GM12878 (cell line): ENCODE measurements at regions not wholly inside any gene's neighbourhood (a gene's known extent, or its start where the extent isn't known, plus 50 kb on each side); places are given as distances from the start of the nearest gene placed in this dataset.

ENCODE experiments used
- ATAC-seq: fragments of 200-7000 bp; cut with Tn5 transposase; 3 replicates; pipeline ENCODE4 v1.9.1; 2020; ENCODE audit warnings: mild to moderate bottlenecking, moderate library complexity
- BruUV-seq: library from RNA; stranded (reverse); fragments of 400-500 nt; replicated peaks from 2 replicates; lab custom pipeline; 2021; lab: Mats Ljungman, UMichigan
- CTCF ChIA-PET: fragments of 300-600 bp; sonication (Branson Sonifier 250); formaldehyde crosslinking; extraction: SDS; loops from one replicate; lab custom pipeline; 2021; ENCODE audit warnings: inconsistent platforms; lab: Yijun Ruan, JAX
- POLR2A ChIA-PET: fragments of 350-600 bp; formaldehyde crosslinking; extraction: SDS; loops from one replicate; lab custom pipeline; 2021; ENCODE audit warnings: inconsistent platforms; lab: Charles Lee
- RAD21 ChIA-PET: fragments of 300-600 bp; sonication (Branson Sonifier 250); formaldehyde crosslinking; loops from one replicate; lab custom pipeline; 2023; ENCODE audit warnings: antibody characterized with exemption; ENCODE audit not compliant: unreplicated experiment; lab: Charles Lee
- SMC1A ChIA-PET: fragments of 300-600 bp; sonication (Branson Sonifier 250); formaldehyde crosslinking; loops from one replicate; lab custom pipeline; 2023; ENCODE audit not compliant: unreplicated experiment, uncharacterized antibody; lab: Charles Lee
- DNase-seq: peaks from one replicate; pipeline ENCODE4 v3.0.0-alpha.2; 2011; ENCODE audit warnings: low read depth, low spot score
- FAIRE-seq: peaks from 3 replicates; lab custom pipeline; 2011; peaks lifted over from hg19 to GRCh38; lab: Jason Lieb, UNC
- H2AFZ ChIP-seq: 2 replicates; pipeline ENCODE4 v1.6.0; 2011; ENCODE audit warnings: low read depth, low read length, control low read depth; ENCODE audit not compliant: control insufficient read depth
- H3K27ac ChIP-seq: 2 replicates; pipeline ENCODE4 v1.5.1; 2011; ENCODE audit warnings: control low read depth; ENCODE audit not compliant: control insufficient read depth, insufficient read depth
- H3K27me3 ChIP-seq, 2 experiments: replicated peaks in 1 of 2; 2 replicates each; pipeline versions ENCODE4 v1.6.0 to v1.6.1; 2011; ENCODE audit warnings: low read length in 1 of 2; ENCODE audit not compliant: control insufficient read depth in 2 of 2, insufficient read depth in 2 of 2
- H3K36me3 ChIP-seq, 2 experiments: 2 replicates each; pipeline ENCODE4 v1.5.1; 2011; ENCODE audit warnings: low read length in 1 of 2; ENCODE audit not compliant: control insufficient read depth in 2 of 2, insufficient read depth in 2 of 2
- H3K4me1 ChIP-seq: 2 replicates; pipeline ENCODE4 v1.6.1; 2011; ENCODE audit warnings: mild to moderate bottlenecking, low read length, moderate library complexity, mixed read lengths; ENCODE audit not compliant: control insufficient read depth, insufficient read depth
- H3K4me2 ChIP-seq: 2 replicates; pipeline ENCODE4 v1.6.0; 2011; ENCODE audit warnings: control low read depth; ENCODE audit not compliant: control insufficient read depth, insufficient read depth
- H3K4me3 ChIP-seq: fragments of 200-600 bp; sonication (generic); 2 replicates; pipeline ENCODE4 v1.5.1; 2016
- H3K79me2 ChIP-seq: 2 replicates; pipeline ENCODE4 v1.6.0; 2011; ENCODE audit warnings: low read length; ENCODE audit not compliant: control insufficient read depth, insufficient read depth
- H3K9ac ChIP-seq: 2 replicates; pipeline ENCODE4 v1.8.0; 2011; ENCODE audit warnings: low read length, control low read depth, mixed read lengths; ENCODE audit not compliant: control insufficient read depth, insufficient read depth
- H3K9me3 ChIP-seq: replicated peaks from 3 replicates; pipeline ENCODE4 v1.5.1; 2011; ENCODE audit warnings: mild to moderate bottlenecking, low read length; ENCODE audit not compliant: control insufficient read depth, insufficient read depth
- H4K20me1 ChIP-seq: 2 replicates; pipeline ENCODE4 v1.6.0; 2011; ENCODE audit not compliant: control insufficient read depth, insufficient read depth
- BACH1 ChIP-seq: fragments of 450-650 bp; IDR thresholded peaks from 2 replicates; pipeline ENCODE4 v1.6.1; 2017; ENCODE audit warnings: mild to moderate bottlenecking, borderline replicate concordance
- MEF2B ChIP-seq: fragments of 450-650 bp; IDR thresholded peaks from 2 replicates; pipeline ENCODE4 v1.6.1; 2018; ENCODE audit warnings: mild to moderate bottlenecking, moderate library complexity; ENCODE audit not compliant: partially characterized antibody, poor library complexity, severe bottlenecking
- NFYB ChIP-seq: IDR thresholded peaks from 2 replicates; pipeline ENCODE4 v1.6.1; 2011; ENCODE audit warnings: low read depth, mild to moderate bottlenecking, low read length, improper control_type of control experiment, moderate library complexity; ENCODE audit not compliant: insufficient read depth
- NR2C2 ChIP-seq: IDR thresholded peaks from 2 replicates; pipeline ENCODE4 v1.6.1; 2011; ENCODE audit warnings: borderline replicate concordance, low read depth; ENCODE audit not compliant: control insufficient read depth, insufficient read length
- SMAD1 ChIP-seq: fragments of 450-650 bp; IDR thresholded peaks from 2 replicates; pipeline ENCODE4 v1.6.1; 2018; ENCODE audit warnings: mild to moderate bottlenecking, low read depth; ENCODE audit not compliant: partially characterized antibody
- SP1 ChIP-seq: IDR thresholded peaks from one replicate; pipeline ENCODE4 v1.6.1; 2011; ENCODE audit warnings: low read depth, low read length
- WGBS: methylation state at CpG from one replicate; pipeline ENCODE4 v1.1.6; 2016; ENCODE audit warnings: low lambda C conversion rate; ENCODE audit not compliant: insufficient replicate concordance, insufficient coverage; ENCODE audit errors: missing lambda C conversion rate; 5-methylcytosine and 5-hydroxymethylcytosine counted together
- in situ Hi-C: fragments of 300-500 bp; cut with MboI; formaldehyde crosslinking; loops from 9 replicates; pipeline ENCODE4 v1.14.3; 2018; ENCODE audit warnings: mixed read lengths
- intact Hi-C: fragments of 100-400 bp; cut with micrococcal nuclease; formaldehyde crosslinking; loops from one replicate; pipeline ENCODE4 v1.14.2; 2022; ENCODE audit not compliant: unreplicated experiment
- TF ChIP-seq, protein P1 (sequence below): IDR thresholded peaks from 2 replicates; pipeline ENCODE4 v1.6.1; 2012; ENCODE audit warnings: low read length, inconsistent platforms

- TF ChIP-seq, protein P1, sequence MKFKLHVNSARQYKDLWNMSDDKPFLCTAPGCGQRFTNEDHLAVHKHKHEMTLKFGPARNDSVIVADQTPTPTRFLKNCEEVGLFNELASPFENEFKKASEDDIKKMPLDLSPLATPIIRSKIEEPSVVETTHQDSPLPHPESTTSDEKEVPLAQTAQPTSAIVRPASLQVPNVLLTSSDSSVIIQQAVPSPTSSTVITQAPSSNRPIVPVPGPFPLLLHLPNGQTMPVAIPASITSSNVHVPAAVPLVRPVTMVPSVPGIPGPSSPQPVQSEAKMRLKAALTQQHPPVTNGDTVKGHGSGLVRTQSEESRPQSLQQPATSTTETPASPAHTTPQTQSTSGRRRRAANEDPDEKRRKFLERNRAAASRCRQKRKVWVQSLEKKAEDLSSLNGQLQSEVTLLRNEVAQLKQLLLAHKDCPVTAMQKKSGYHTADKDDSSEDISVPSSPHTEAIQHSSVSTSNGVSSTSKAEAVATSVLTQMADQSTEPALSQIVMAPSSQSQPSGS = no peak
- TF ChIP-seq MEF2B (no peak), SP1 (no peak), NFYB (no peak)
Measured at GRCh38 chrX:63551856-63552255, 200.7 kb upstream of the SPIN4 start (continued).

DNA sequence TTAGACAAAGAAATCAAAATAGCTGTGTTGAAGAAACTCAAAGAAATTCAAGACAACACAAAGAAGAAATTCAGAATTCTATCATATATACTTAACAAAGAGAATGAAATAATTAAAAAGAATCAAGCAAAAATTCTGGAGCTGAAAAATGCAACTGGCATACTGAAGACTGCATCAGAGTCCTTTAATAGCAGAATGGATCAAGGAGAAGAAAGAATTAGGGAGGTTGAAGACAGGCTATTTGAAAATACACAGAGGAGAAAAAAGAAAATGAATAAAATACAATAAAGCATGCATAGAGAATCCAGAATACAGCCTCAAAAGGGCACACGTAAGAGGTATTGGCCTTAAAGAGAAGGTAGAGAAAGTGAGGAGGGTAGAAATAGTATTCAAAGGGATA, 179.5 kb upstream of the SPIN4 start:
- ChIA-PET SMC1A (no interaction called here), CTCF (no interaction called here), POLR2A (no interaction called here), RAD21 (no interaction called here)
- H3K4me2 ChIP-seq = no peak overlapping the region
- in situ Hi-C loops = no loop called here
- no peaks in the 10 kb centered on the region for H3K4me1 ChIP-seq
- 27% methylated on average over 1 of the region's 1 CpG for WGBS
- DNase-seq (no peak), ATAC-seq (no peak), FAIRE-seq (no peak)
- H3K27me3 ChIP-seq = no peaks in the 10 kb centered on the region
- no peaks in the 10 kb centered on the region for H3K79me2 ChIP-seq
- TF ChIP-seq SMAD1 (no peak), NR2C2 (no peak), BACH1 (no peak)
- no peaks in the 10 kb centered on the region; the same call in 2 of the 3 replicates for H3K9me3 ChIP-seq
- no peak overlapping the region for H3K9ac ChIP-seq
- no peak overlapping the region for H3K4me3 ChIP-seq
- no peak overlapping the region for H3K27ac ChIP-seq
- intact Hi-C loops = no loop called here
- H4K20me1 ChIP-seq = no peaks in the 10 kb centered on the region
- no peaks in the 10 kb centered on the region for H3K36me3 ChIP-seq
- no TSS peak for BruUV-seq
- no peak overlapping the region for H2AFZ ChIP-seq
